ENCODE measurements at regions not wholly inside any gene's neighbourhood (a gene's known extent, or its start where the extent isn't known, plus 50 kb on each side); places are given as distances from the start of the nearest gene placed in this dataset.
A peak's percentile ranks its signal among the peaks of the same experiment; 100 is the strongest.

- H3K36me3 ChIP-seq, result no peaks in the 10 kb centered on the region
- no peaks in the 10 kb centered on the region for H3K27me3 ChIP-seq
- H3K4me1 ChIP-seq, result no peaks in the 10 kb centered on the region
- DNase-seq, result no peak
- H3K27ac ChIP-seq, result no peak overlapping the region
- no peak overlapping the region for H3K4me3 ChIP-seq
- no peaks in the 10 kb centered on the region for H3K9me3 ChIP-seq (replicated peaks)
These were observed 180.5 kb upstream of the ARX start for GRCh38 chrX:25196221-25196620.

DNA sequence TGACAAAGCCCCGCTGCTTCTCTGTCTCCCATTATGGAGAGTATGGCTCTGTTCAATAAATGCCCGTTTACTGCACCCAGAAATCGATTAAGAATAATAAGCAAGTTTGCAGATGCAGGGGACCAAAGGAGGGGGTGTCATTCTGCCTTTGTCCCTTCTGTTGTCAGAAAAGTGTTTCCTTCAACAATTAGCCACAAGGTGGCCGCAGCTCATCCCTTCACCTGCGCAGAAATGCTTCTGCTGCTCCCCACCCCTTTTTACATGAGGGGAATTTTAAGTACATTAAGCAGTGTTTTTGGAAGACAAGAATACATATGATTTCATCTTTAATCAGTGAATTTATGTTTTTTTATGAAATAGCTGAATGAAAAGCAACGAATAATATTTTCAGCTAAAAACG, 175.6 kb upstream of the ARX start:
- Histone ChIP-seq H3K4me3 (no peak overlapping the region), H3K27me3 (no peaks in the 10 kb centered on the region), H3K36me3 (no peaks in the 10 kb centered on the region), H3K27ac (no peak overlapping the region), H3K9me3 (replicated peaks) (no peaks in the 10 kb centered on the region), H3K4me1 (no peaks in the 10 kb centered on the region)
- DNase-seq, result no peak

- no peak for DNase-seq
- Histone ChIP-seq H3K27ac (no peak overlapping the region), H3K27me3 (no peaks in the 10 kb centered on the region), H3K4me3 (no peak overlapping the region), H3K4me1 (no peaks in the 10 kb centered on the region), H3K36me3 (no peaks in the 10 kb centered on the region), H3K9me3 (replicated peaks) (no peaks in the 10 kb centered on the region)
These were observed 166.0 kb upstream of the ARX start for GRCh38 chrX:25181775-25182174.

GRCh38 chrX:25180242-25180641, 164.5 kb upstream of the ARX start:
- Histone ChIP-seq H3K4me1 (no peaks in the 10 kb centered on the region), H3K9me3 (replicated peaks) (no peaks in the 10 kb centered on the region), H3K36me3 (no peaks in the 10 kb centered on the region), H3K27me3 (no peaks in the 10 kb centered on the region), H3K4me3 (no peak overlapping the region), H3K27ac (no peak overlapping the region)
- DNase-seq, result no peak

- DNase-seq, result peak in 1 of 2 experiments; percentile 32
- Histone ChIP-seq H3K9me3 (replicated peaks) (no peaks in the 10 kb centered on the region), H3K27me3 (no peaks in the 10 kb centered on the region), H3K4me1 (no peaks in the 10 kb centered on the region), H3K27ac (no peak overlapping the region), H3K4me3 (no peak overlapping the region), H3K36me3 (no peaks in the 10 kb centered on the region)
These were observed 162.8 kb upstream of the ARX start for GRCh38 chrX:25178555-25178954.

- H3K27me3 ChIP-seq, result no peaks in the 10 kb centered on the region
- H3K36me3 ChIP-seq, result no peaks in the 10 kb centered on the region
- DNase-seq, result no peak
- no peak overlapping the region for H3K27ac ChIP-seq
- H3K9me3 ChIP-seq (replicated peaks), result no peaks in the 10 kb centered on the region
- no peak overlapping the region for H3K4me3 ChIP-seq
- H3K4me1 ChIP-seq, result no peaks in the 10 kb centered on the region
These were observed 160.0 kb upstream of the ARX start for GRCh38 chrX:25175743-25176142.

DNA sequence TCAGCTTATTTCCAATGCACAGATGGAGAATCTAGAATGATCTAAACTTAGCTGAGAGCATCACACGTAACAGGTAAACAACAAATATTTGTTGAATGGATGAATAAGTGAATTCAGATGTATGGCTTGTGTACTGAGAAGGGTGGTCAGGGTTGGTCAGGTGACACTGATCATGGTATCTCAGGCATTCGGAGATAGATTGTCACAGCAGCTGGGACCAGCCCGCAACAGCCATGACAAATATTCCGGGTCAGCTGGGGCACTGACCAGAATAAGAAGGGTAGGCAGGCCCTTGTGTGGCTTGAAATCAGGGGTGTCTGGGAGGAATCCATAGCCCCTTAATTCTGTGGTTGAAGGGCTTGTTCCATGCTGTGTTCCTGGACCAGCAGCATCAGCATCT, 159.4 kb upstream of the ARX start:
- Histone ChIP-seq H3K4me1 (no peaks in the 10 kb centered on the region), H3K27ac (no peak overlapping the region), H3K4me3 (no peak overlapping the region), H3K36me3 (no peaks in the 10 kb centered on the region), H3K9me3 (replicated peaks) (no peaks in the 10 kb centered on the region), H3K27me3 (no peaks in the 10 kb centered on the region)
- DNase-seq, result no peak

- H3K36me3 ChIP-seq, result no peaks in the 10 kb centered on the region
- H3K27ac ChIP-seq, result no peak overlapping the region
- H3K27me3 ChIP-seq, result no peaks in the 10 kb centered on the region
- no peaks in the 10 kb centered on the region for H3K4me1 ChIP-seq
- no peaks in the 10 kb centered on the region for H3K9me3 ChIP-seq (replicated peaks)
- no peak for DNase-seq
- H3K4me3 ChIP-seq, result no peak overlapping the region
These were observed 150.8 kb upstream of the ARX start for GRCh38 chrX:25166546-25166945.

- H3K4me1 ChIP-seq, result no peaks in the 10 kb centered on the region
- H3K9me3 ChIP-seq (replicated peaks), result no peaks in the 10 kb centered on the region
- no peak overlapping the region for H3K4me3 ChIP-seq
- no peak for DNase-seq
- H3K27ac ChIP-seq, result no peak overlapping the region
- H3K27me3 ChIP-seq, result no peaks in the 10 kb centered on the region
- no peaks in the 10 kb centered on the region for H3K36me3 ChIP-seq
These were observed 150.4 kb upstream of the ARX start for GRCh38 chrX:25166145-25166544.

GRCh38 chrX:25158635-25159034, 142.9 kb upstream of the ARX start:
- no peak overlapping the region for H3K27ac ChIP-seq
- peak in 1 of 2 experiments; percentile 23 for DNase-seq
- H3K4me1 ChIP-seq, result peaks cover 11% of the 10 kb centered on the region
- no peaks in the 10 kb centered on the region for H3K36me3 ChIP-seq
- no peaks in the 10 kb centered on the region for H3K9me3 ChIP-seq (replicated peaks)
- H3K27me3 ChIP-seq, result no peaks in the 10 kb centered on the region
- no peak overlapping the region for H3K4me3 ChIP-seq

- DNase-seq, result no peak
- no peak overlapping the region for H3K4me3 ChIP-seq
- no peaks in the 10 kb centered on the region for H3K27me3 ChIP-seq
- H3K27ac ChIP-seq, result no peak overlapping the region
- H3K4me1 ChIP-seq, result peaks cover 16% of the 10 kb centered on the region
- H3K9me3 ChIP-seq (replicated peaks), result no peaks in the 10 kb centered on the region
- H3K36me3 ChIP-seq, result no peaks in the 10 kb centered on the region
These were observed 141.1 kb upstream of the ARX start for GRCh38 chrX:25156832-25157231.

GRCh38 chrX:25156323-25156722, 140.6 kb upstream of the ARX start:
- Histone ChIP-seq H3K9me3 (replicated peaks) (no peaks in the 10 kb centered on the region), H3K27me3 (no peaks in the 10 kb centered on the region), H3K4me3 (no peak overlapping the region), H3K36me3 (no peaks in the 10 kb centered on the region), H3K27ac (no peak overlapping the region), H3K4me1 (peaks cover 21% of the 10 kb centered on the region)
- peak in 1 of 2 experiments; percentile 37 for DNase-seq

- Histone ChIP-seq H3K4me1 (peaks cover 25% of the 10 kb centered on the region), H3K9me3 (replicated peaks) (no peaks in the 10 kb centered on the region)
These were observed 138.4 kb upstream of the ARX start for GRCh38 chrX:25154168-25154567.

GRCh38 chrX:25151749-25152148, 136.0 kb upstream of the ARX start:
- Histone ChIP-seq H3K9me3 (replicated peaks) (no peaks in the 10 kb centered on the region), H3K4me1 (peaks cover 24% of the 10 kb centered on the region), H3K4me3 (no peak overlapping the region), H3K27me3 (no peaks in the 10 kb centered on the region), H3K27ac (no peak overlapping the region; the same call in 1 of the 2 replicates), H3K36me3 (no peaks in the 10 kb centered on the region)
- DNase-seq, result peak; percentile 7 to 45

More at GRCh38 chrX:25154168-25154567, 138.4 kb upstream of the ARX start:
- H3K4me3 ChIP-seq, result no peak overlapping the region
- no peak overlapping the region for H3K27ac ChIP-seq
- no peak for DNase-seq
- no peaks in the 10 kb centered on the region for H3K36me3 ChIP-seq
- H3K27me3 ChIP-seq, result no peaks in the 10 kb centered on the region

- Histone ChIP-seq H3K4me3 (peak overlapping the region; percentile 44), H3K27ac (no peak overlapping the region)
These were observed 128.5 kb upstream of the ARX start for GRCh38 chrX:25144043-25144940.

DNA sequence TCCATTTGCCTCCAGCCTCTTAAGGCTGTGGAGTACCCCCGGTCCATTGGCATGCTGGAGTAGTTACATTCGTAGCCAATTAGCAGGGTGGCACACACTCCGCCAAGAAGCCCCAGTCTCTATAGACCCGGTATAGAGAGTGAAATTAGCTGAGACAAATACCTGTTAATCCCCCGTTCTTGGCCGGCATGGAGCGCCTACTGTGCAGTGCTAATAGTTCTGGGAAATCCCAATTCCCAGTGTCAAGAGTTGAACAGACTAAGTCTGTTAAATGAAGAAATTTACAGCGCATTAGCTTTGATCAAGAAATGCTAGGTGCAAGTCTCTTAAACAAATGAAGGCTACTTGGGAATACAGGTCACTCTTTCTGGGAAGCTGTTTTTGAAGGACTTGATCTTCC, 127.8 kb upstream of the ARX start:
- Histone ChIP-seq H3K36me3 (no peaks in the 10 kb centered on the region), H3K27ac (no peak overlapping the region), H3K4me3 (no peak overlapping the region), H3K27me3 (no peaks in the 10 kb centered on the region), H3K4me1 (no peaks in the 10 kb centered on the region; the same call in 1 of the 2 replicates), H3K9me3 (replicated peaks) (no peaks in the 10 kb centered on the region)
- no peak for DNase-seq

More at GRCh38 chrX:25144043-25144940, 128.5 kb upstream of the ARX start:
- no peaks in the 10 kb centered on the region for H3K9me3 ChIP-seq (replicated peaks)
- H3K27me3 ChIP-seq, result no peaks in the 10 kb centered on the region
- peak; percentile 57 to 78 for DNase-seq
- H3K4me1 ChIP-seq, result no peaks in the 10 kb centered on the region; the same call in 1 of the 2 replicates
- H3K36me3 ChIP-seq, result no peaks in the 10 kb centered on the region

Measured in SJCRH30 (cell line).